ENCODE measurements at regions not wholly inside any gene's neighbourhood (a gene's known extent, or its start where the extent isn't known, plus 50 kb on each side); places are given as distances from the start of the nearest gene placed in this dataset.

DNA sequence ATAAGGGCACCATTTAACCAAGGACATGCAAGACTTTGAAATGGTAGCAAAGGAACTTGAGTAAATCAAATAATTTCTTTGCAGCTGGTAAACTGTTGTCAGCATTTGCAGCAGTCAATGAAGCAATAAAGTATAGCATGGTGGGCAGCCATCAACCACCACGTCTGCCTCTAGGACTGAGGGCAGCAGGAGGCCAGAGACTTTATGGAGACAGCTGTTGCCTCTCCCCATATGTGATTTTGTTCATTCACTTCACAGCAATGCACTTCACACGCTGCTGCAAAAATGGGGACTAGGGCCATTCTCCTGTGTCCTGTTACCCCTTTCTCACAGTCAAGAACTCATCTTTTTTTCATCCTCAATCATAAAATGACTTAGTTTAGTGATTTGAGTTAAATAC is 51.3 kb upstream of the PCDH9 start:
- no peaks in the 10 kb centered on the region for H3K9me2 ChIP-seq (replicated peaks; ENCODE audit: insufficient read depth, low read length)

More for the DNA sequence above, 51.3 kb upstream of the PCDH9 start:
- Histone ChIP-seq H3F3A (ENCODE audit: insufficient read depth, low read length) (no peaks in the 10 kb centered on the region), H4K20me1 (ENCODE audit: insufficient read depth, low read length) (no peaks in the 10 kb centered on the region), H3K9ac (ENCODE audit: low read length) (no peak overlapping the region), H3K27ac (ENCODE audit: low read length) (no peak overlapping the region), H3K4me1 (ENCODE audit: low read length) (no peaks in the 10 kb centered on the region), H2AFZ (ENCODE audit: low read length) (no peak overlapping the region), H3K4me2 (ENCODE audit: low read depth, low read length) (no peak overlapping the region), H3K79me2 (ENCODE audit: low read length) (no peaks in the 10 kb centered on the region), H3K36me3 (replicated peaks; ENCODE audit: insufficient read depth, low read length) (no peaks in the 10 kb centered on the region), H3K4me3 (ENCODE audit: low read length) (no peak overlapping the region), H3K9me3 (replicated peaks; ENCODE audit: insufficient read depth, low read length) (no peaks in the 10 kb centered on the region), H3K27me3 (replicated peaks; ENCODE audit: insufficient read depth, low read length) (no peaks in the 10 kb centered on the region)
- DNase-seq = no peak
- TF ChIP-seq EZH2phosphoT487 (IDR thresholded peaks at IDR 0.05; ENCODE audit: low read length) = no peak
- TF ChIP-seq CTCF (IDR thresholded peaks at IDR 0.05; ENCODE audit: low read length) = no peak
- TF ChIP-seq EZH2 (optimal IDR thresholded peaks at IDR 0.05; ENCODE audit: low read depth, low read length) = no peak
